Right atrium auricular region (tissue), 2 donors: ENCODE measurements at regions not wholly inside any gene's neighbourhood (a gene's known extent, or its start where the extent isn't known, plus 50 kb on each side); places are given as distances from the start of the nearest gene placed in this dataset.
A peak's percentile ranks its signal among the peaks of the same experiment; 100 is the strongest.
"Not testable (repeated sequence)": the region's sequence is repeated elsewhere in the genome, so short reads cannot be mapped to it uniquely, and the experiment has no call there.

Source experiments
- DNase-seq: peaks from one replicate; pipeline ENCODE4 v3.0.0-alpha.2; 2019; ENCODE audit warnings: low spot score
- H3K27ac ChIP-seq, 2 donors: fragments of 200-600 bp; sonication (generic); 1 replicate in 1 of 2; 2 replicates in 1 of 2; pipeline ENCODE4 v1.5.1; 2016 to 2019
- H3K27me3 ChIP-seq, 2 donors: fragments of 200-600 bp; sonication (generic); one replicate each; pipeline versions ENCODE4 v1.5.1 to v1.6.0; 2017 to 2019
- H3K36me3 ChIP-seq: fragments of 200-600 bp; sonication (generic); one replicate; pipeline ENCODE4 v1.5.1; 2016
- H3K4me1 ChIP-seq, 2 donors: fragments of 200-600 bp; sonication (generic); one replicate each; pipeline versions ENCODE4 v1.5.1 to v1.6.0; 2017 to 2019
- H3K4me3 ChIP-seq, 2 donors: fragments of 200-600 bp; sonication (generic); 1 replicate in 1 of 2; 2 replicates in 1 of 2; pipeline ENCODE4 v1.5.1; 2017 to 2019; ENCODE audit warnings: mild to moderate bottlenecking in 1 of 2, moderate library complexity in 1 of 2
- H3K9me3 ChIP-seq, 2 donors: fragments of 200-600 bp; sonication (generic); one replicate each; pipeline ENCODE4 v1.5.1; 2019
- CTCF ChIP-seq, 2 donors: fragments of 200-600 bp; sonication (generic); IDR thresholded peaks; one replicate each; pipeline ENCODE4 v1.5.1; 2019; ENCODE audit warnings: antibody characterized with exemption in 2 of 2

DNA sequence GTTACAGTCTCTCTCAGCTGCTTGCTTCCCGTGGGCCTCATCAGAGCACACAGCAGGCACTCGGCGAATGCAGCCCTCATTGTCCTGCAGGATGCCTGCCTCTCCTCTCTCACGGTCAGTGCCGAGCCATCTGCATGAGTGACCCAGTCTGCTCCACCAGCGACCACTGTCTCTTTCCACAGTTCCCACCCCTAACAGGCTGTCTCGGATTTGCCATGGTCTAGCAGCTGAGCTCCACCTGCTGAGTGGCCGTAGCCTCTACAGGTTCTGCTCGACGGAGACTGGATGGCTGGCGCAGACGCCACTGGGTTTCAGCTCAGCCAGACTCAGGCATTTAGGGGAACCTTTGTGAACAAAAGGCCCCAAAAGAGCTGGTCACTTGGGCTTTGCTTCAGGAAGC is 209.4 kb upstream of the FOXK1 start:
- Histone ChIP-seq H3K4me3 (no peak overlapping the region), H3K4me1 (no peaks in the 10 kb centered on the region), H3K9me3 (no peaks in the 10 kb centered on the region), H3K36me3 (no peaks in the 10 kb centered on the region), H3K27ac (no peak overlapping the region), H3K27me3 (no peaks in the 10 kb centered on the region)
- DNase-seq, result no peak
- TF ChIP-seq CTCF (IDR thresholded peaks at IDR 0.05), result no peak

GRCh38 chr7:4479367-4480039 is 202.6 kb upstream of the FOXK1 start:
- Histone ChIP-seq H3K4me3 (no peak overlapping the region), H3K27ac (no peak overlapping the region), H3K9me3 (peaks cover 0 to 9% of the 10 kb centered on the region in 2 donors), H3K4me1 (no peaks in the 10 kb centered on the region), H3K36me3 (no peaks in the 10 kb centered on the region), H3K27me3 (no peaks in the 10 kb centered on the region)
- no peak for DNase-seq
- TF ChIP-seq CTCF (IDR thresholded peaks at IDR 0.05), result peak in 1 of 2 donors; percentile 58

DNA sequence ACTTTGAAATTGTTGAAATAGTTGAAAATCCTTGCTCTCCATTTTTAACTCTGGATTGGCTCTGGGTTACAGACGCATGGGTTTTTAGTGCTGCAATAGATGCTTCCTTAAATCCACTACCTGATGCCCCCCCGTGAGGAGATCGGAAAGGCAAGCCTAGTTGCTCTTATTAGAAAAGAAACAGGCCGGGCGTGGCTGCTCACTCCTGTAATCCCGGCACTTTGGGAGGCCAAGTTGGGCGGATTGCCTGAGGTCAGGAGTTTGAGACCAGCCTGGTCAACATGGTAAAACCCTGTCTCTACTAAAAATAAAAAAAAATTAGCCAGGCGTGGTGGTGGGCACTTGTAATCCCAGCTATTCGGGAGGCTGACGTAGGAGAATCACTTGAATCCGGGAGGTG is 202.0 kb upstream of the FOXK1 start:
- not testable (repeated sequence) for H3K4me3 ChIP-seq, H3K36me3 ChIP-seq, DNase-seq, H3K9me3 ChIP-seq, H3K27me3 ChIP-seq, H3K4me1 ChIP-seq, H3K27ac ChIP-seq

GRCh38 chr7:4483851-4484250 is 198.2 kb upstream of the FOXK1 start:
- H3K36me3 ChIP-seq, result no peaks in the 10 kb centered on the region
- no peak for DNase-seq
- TF ChIP-seq CTCF (IDR thresholded peaks at IDR 0.05), result no peak
- H3K4me1 ChIP-seq, result no peaks in the 10 kb centered on the region
- H3K27ac ChIP-seq, result no peak overlapping the region
- no peak overlapping the region for H3K4me3 ChIP-seq
- H3K27me3 ChIP-seq, result no peaks in the 10 kb centered on the region
- peaks cover 0 to 9% of the 10 kb centered on the region in 2 donors for H3K9me3 ChIP-seq

DNA sequence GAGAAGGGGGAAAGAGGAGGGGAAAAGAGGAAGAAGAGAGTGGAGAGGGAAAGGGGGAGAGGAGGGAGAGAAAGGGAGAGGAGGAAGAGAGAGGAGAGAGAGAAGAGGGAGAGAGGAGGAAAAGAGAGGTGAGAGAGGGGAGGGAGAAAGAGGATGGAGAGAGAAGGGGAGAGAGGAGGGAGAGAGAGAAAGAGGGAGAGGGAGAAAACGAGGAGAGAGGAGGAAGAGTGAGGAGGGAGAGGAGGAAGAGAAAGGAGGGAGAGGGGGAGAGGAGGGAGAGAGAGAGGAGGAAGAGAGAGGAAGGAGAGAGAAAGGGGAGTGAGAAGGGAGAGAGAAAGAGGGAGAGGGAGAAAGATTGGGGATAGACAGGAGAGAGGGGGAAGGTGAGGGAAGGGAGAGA is 197.6 kb upstream of the FOXK1 start:
- peaks cover 0 to 9% of the 10 kb centered on the region in 2 donors for H3K9me3 ChIP-seq
- no peak for DNase-seq
- no peaks in the 10 kb centered on the region for H3K27me3 ChIP-seq
- no peak for TF ChIP-seq CTCF (IDR thresholded peaks at IDR 0.05)
- H3K36me3 ChIP-seq, result no peaks in the 10 kb centered on the region
- no peak overlapping the region for H3K27ac ChIP-seq
- H3K4me3 ChIP-seq, result no peak overlapping the region
- no peaks in the 10 kb centered on the region for H3K4me1 ChIP-seq

DNA sequence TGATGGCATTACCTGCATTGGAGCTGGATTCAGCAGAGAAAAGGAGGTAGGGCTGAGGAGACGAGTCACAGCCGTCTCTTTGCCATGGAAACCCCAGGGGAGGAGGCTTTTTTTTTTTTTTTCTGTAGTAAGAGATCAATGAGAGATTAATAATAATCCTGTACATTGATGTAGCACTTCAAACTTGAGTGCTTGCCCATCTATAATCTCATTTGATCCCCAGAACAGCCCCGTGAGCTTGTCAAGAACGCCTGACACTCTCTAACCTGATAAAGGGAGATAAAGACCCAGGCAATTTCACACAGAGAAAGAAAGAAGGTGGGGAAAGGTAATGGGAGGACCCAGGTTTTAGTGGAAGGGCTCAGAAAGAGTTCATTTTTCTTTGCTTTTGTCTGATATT is 195.2 kb upstream of the FOXK1 start:
- Histone ChIP-seq H3K4me3 (no peak overlapping the region), H3K27ac (no peak overlapping the region), H3K4me1 (no peaks in the 10 kb centered on the region), H3K36me3 (no peaks in the 10 kb centered on the region), H3K27me3 (no peaks in the 10 kb centered on the region), H3K9me3 (peaks cover 0 to 9% of the 10 kb centered on the region in 2 donors)
- no peak for DNase-seq
- TF ChIP-seq CTCF (IDR thresholded peaks at IDR 0.05), result no peak

- not testable (repeated sequence) for H3K27ac ChIP-seq, H3K4me3 ChIP-seq, H3K4me1 ChIP-seq, H3K27me3 ChIP-seq, H3K36me3 ChIP-seq, H3K9me3 ChIP-seq, DNase-seq
Measured at GRCh38 chr7:4496911-4497310, 185.2 kb upstream of the FOXK1 start.
